AG04450 (cell line): ENCODE measurements at regions not wholly inside any gene's neighbourhood (a gene's known extent, or its start where the extent isn't known, plus 50 kb on each side); places are given as distances from the start of the nearest gene placed in this dataset.

Source experiments
- CTCF ChIA-PET: fragments of 300-600, 350-600 bp; formaldehyde crosslinking; extraction: SDS; loops from one replicate; lab custom pipeline; 2022; ENCODE audit warnings: antibody characterized with exemption, inconsistent platforms; lab: Charles Lee
- POLR2A ChIA-PET: fragments of 350-600 bp; formaldehyde crosslinking; extraction: SDS; loops from one replicate; lab custom pipeline; 2021; ENCODE audit warnings: antibody characterized with exemption, inconsistent platforms; lab: Yijun Ruan, JAX
- DNase-seq: peaks from one replicate; pipeline ENCODE4 v3.0.0-alpha.2; 2011; ENCODE audit warnings: low read depth, low spot score
- H3K27ac ChIP-seq: one replicate; pipeline ENCODE4 v1.5.1; 2012; ENCODE audit warnings: low read depth, low read length, control low read depth
- H3K27me3 ChIP-seq: one replicate; pipeline ENCODE4 v1.6.0; 2012; ENCODE audit warnings: low read length; ENCODE audit not compliant: control insufficient read depth, insufficient read depth
- H3K4me3 ChIP-seq: 2 replicates; pipeline ENCODE4 v1.5.1; 2011; ENCODE audit warnings: mild to moderate bottlenecking, low read depth, low read length, control low read depth
- H3K9me3 ChIP-seq: 2 replicates; pipeline ENCODE4 v1.5.1; 2012; ENCODE audit warnings: low read length; ENCODE audit not compliant: control insufficient read depth, insufficient read depth
- TF ChIP-seq, protein P1 (sequence below): IDR thresholded peaks from 2 replicates; pipeline ENCODE4 v1.5.1; 2011; ENCODE audit warnings: low read depth, low read length, control low read depth, inconsistent platforms

DNA sequence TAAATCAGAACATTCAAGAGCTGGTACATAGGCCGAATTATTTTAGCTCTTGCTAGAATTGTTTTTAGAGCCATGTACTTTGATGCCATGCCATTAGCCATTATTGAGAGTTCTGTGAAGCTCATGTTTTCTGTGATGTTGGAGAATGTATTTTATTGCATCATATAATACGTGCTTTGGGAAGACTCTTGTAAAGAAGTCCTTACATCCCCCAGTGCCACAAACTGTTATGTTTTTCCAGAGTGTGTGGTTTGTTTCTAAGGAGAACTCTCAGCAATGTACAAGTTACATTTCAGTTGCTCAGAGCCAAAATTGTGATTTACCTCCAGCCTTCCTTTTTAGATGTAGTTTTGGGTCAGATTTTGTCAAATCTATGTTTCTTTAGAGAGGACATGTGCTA is 148.6 kb downstream of the HAUS1 start:
- no peak for DNase-seq
- Histone ChIP-seq H3K4me3 (no peak overlapping the region), H3K9me3 (no peaks in the 10 kb centered on the region), H3K27me3 (no peaks in the 10 kb centered on the region), H3K27ac (no peak overlapping the region)
- POLR2A ChIA-PET = no interaction called here
- TF ChIP-seq, protein P1, sequence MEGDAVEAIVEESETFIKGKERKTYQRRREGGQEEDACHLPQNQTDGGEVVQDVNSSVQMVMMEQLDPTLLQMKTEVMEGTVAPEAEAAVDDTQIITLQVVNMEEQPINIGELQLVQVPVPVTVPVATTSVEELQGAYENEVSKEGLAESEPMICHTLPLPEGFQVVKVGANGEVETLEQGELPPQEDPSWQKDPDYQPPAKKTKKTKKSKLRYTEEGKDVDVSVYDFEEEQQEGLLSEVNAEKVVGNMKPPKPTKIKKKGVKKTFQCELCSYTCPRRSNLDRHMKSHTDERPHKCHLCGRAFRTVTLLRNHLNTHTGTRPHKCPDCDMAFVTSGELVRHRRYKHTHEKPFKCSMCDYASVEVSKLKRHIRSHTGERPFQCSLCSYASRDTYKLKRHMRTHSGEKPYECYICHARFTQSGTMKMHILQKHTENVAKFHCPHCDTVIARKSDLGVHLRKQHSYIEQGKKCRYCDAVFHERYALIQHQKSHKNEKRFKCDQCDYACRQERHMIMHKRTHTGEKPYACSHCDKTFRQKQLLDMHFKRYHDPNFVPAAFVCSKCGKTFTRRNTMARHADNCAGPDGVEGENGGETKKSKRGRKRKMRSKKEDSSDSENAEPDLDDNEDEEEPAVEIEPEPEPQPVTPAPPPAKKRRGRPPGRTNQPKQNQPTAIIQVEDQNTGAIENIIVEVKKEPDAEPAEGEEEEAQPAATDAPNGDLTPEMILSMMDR = no peak
- CTCF ChIA-PET = interaction anchor here (1.5 to 1.9 kb wide), 2 partner anchors 28 to 80 kb away, joined by 3 to 8 read pairs; a partner anchor contains a TSS

DNA sequence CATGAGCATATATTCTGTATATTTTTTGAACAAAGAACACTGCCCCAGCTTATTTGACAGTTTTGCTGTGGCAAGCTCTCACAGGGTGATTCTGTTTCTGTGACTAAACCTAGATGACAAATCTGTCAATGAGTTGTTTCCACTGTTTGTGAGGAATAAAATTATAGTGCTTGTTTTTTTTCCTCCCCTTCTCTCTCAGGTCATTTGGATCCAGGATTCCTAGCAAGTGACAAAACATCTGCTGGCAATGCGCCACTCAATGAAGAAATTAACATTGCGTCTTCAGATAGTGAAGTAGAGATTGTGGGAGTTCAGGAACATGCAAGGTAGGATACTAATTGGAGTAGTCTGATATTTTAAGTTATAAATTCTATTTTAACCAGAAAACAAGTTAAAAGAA is 149.3 kb downstream of the HAUS1 start:
- TF ChIP-seq, protein P1 = no peak
- ChIA-PET CTCF (interaction anchor here (0.8 to 1.9 kb wide), 2 partner anchors 27 to 81 kb away, joined by 3 to 8 read pairs; a partner anchor contains a TSS), POLR2A (no interaction called here)
- Histone ChIP-seq H3K4me3 (no peak overlapping the region), H3K27ac (no peak overlapping the region), H3K9me3 (no peaks in the 10 kb centered on the region), H3K27me3 (no peaks in the 10 kb centered on the region)
- no peak for DNase-seq

DNA sequence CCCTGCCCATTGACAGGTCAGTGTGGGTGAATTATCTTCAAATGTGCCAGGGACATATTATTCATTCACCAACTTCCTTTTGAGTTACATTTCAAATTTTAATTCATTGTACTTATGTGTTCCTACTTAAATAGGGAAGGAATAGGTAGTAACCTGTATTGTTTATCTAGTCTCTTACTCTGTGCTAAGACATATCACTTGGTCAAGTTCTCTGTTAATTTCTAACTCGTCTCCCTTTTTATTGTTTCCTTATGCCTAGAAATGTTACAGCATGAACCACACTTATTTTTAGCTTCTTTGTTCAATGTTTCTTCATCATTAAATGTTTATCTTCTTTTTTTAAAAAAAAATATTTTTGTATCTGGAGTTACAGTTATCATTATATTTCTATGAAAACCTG is 151.9 kb downstream of the HAUS1 start:
- ChIA-PET POLR2A (no interaction called here), CTCF (interaction anchor here (1.5 kb wide), 1 partner anchor 25 kb away, joined by 6 read pairs; no protein-coding TSS in a partner anchor)
- Histone ChIP-seq H3K27me3 (no peaks in the 10 kb centered on the region), H3K9me3 (no peaks in the 10 kb centered on the region), H3K27ac (no peak overlapping the region), H3K4me3 (no peak overlapping the region)
- no peak for DNase-seq
- TF ChIP-seq, protein P1 = no peak

DNA sequence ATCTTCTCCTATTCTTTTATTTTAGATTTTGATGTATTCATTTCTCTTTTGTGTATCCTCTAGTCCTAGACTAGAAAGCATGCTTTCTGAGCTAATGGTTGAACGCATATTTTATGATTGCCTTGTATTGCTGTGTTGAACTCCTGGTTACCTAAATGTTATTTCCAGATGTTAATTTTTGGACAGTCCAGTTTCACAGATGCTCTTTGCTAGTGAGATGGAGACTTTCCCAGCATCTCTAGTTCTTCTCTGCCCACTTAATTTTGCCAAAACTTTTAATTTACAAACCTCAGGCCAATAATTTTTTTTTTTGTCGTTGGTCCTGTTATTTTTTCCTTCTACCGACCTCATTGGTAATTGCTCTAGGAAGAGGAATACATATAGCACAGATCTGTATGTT is 153.2 kb downstream of the HAUS1 start:
- no peak for DNase-seq
- no peak overlapping the region for H3K27ac ChIP-seq
- ChIA-PET POLR2A (no interaction called here), CTCF (interaction anchor here (1.5 kb wide), 1 partner anchor 24 kb away, joined by 6 read pairs; no protein-coding TSS in a partner anchor)
- TF ChIP-seq, protein P1 = no peak
- H3K27me3 ChIP-seq = no peaks in the 10 kb centered on the region
- no peaks in the 10 kb centered on the region for H3K9me3 ChIP-seq
- no peak overlapping the region for H3K4me3 ChIP-seq

DNA sequence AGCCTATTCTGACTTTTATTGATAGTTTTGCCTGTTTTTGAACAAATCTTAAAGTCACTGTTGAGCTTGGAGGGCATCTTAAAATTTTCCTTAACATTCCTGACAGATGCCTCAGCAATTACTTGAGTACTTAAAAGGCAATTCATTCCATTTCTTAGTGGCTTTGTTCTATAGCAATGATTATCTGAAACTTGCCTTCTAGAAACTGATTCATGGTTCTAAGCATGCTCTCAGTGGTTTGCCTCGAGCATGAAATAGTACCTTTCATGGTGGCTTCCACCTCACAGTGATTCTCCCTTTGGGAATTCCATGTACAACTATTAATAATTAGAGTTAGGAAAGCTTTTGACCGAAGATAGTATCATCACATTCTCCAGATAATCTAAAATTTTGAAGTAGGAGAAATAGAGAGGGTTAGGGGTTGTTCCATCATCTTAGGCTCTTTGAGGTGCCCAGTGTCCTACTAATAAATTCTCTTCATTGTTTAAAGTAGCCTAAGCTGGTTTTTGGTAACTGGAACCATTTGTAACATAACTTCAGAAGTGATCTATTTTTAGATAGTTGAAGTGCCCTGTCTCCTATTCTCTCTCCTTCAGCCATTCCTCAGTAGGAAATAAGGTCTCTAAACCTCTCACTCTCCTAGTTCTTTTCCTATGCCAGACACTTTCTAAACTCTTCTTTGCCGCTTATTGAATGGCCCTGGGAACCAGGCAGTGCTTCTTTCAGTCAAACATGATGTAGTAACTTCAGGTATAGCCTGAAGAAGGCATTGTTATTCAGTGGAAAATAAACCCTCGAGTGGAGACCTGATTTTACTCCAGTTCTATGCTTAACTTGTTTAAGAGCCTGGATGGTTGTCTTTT is 156.1 kb downstream of the HAUS1 start:
- H3K9me3 ChIP-seq = no peaks in the 10 kb centered on the region
- no peaks in the 10 kb centered on the region for H3K27me3 ChIP-seq
- H3K27ac ChIP-seq = peak overlapping the region; percentile 83
- TF ChIP-seq, protein P1 = no peak
- H3K4me3 ChIP-seq = no peak overlapping the region
- ChIA-PET CTCF (interaction anchor here (1.1 to 3.6 kb wide), 3 partner anchors 10 to 87 kb away, joined by 3 to 30 read pairs (median 3); a partner anchor contains a TSS), POLR2A (interaction anchor here (1.2 to 1.6 kb wide), 2 partner anchors 10 to 21 kb away, joined by 4 to 5 read pairs; no protein-coding TSS in a partner anchor)
- DNase-seq = peak; percentile 37
